Esophagus muscularis mucosa (tissue), 4 donors: ENCODE measurements at regions not wholly inside any gene's neighbourhood (a gene's known extent, or its start where the extent isn't known, plus 50 kb on each side); places are given as distances from the start of the nearest gene placed in this dataset.
"Not testable (repeated sequence)": the region's sequence is repeated elsewhere in the genome, so short reads cannot be mapped to it uniquely, and the experiment has no call there.

Experiments used
- CTCF ChIP-seq, 3 experiments: fragments of 200-600 bp in 2 of 3; fragments of 450-650 bp in 1 of 3; sonication (generic) in 2 of 3; IDR thresholded peaks; one replicate each; pipeline ENCODE4 v1.5.1; 2017 to 2019; ENCODE audit warnings: antibody characterized with exemption in 3 of 3, mild to moderate bottlenecking in 2 of 3, moderate library complexity in 1 of 3
- EP300 ChIP-seq: sonication (generic); formaldehyde crosslinking; IDR thresholded peaks from one replicate; pipeline ENCODE4 v1.6.1; 2017; ENCODE audit warnings: antibody characterized with exemption
- POLR2A ChIP-seq: fragments of 450-650 bp; IDR thresholded peaks from one replicate; pipeline ENCODE4 v1.6.1; 2017; ENCODE audit warnings: antibody characterized with exemption, moderate library complexity, mild to moderate bottlenecking, low read depth

DNA sequence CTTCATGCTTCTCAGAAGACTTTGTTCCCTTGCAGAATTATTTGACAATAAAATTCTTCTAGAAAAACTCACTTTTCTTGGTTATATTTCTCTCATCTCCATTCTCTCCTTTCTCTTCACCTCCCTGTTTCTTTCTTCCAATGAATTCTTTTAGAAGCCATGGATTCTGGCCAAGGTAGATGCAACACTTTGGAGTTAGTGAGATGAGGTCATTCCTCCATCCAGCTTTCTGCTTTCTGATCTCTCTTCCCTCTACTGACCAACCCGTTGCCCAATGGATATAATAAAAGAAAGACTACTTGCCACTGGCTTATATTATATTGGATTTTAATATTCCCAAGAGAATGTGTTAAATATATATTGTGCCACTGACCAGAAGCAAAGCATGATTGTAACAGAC lies 88.9 kb upstream of the KIF2A start:
- not testable (repeated sequence) for TF ChIP-seq CTCF (IDR thresholded peaks at IDR 0.05); POLR2A; EP300
